GM19438 (cell line): ENCODE measurements at regions not wholly inside any gene's neighbourhood (a gene's known extent, or its start where the extent isn't known, plus 50 kb on each side); places are given as distances from the start of the nearest gene placed in this dataset.
A peak's percentile ranks its signal among the peaks of the same experiment; 100 is the strongest.

Experiments
- ATAC-seq: cut with Tn5 transposase; IDR thresholded peaks from one replicate; pipeline ENCODE4 v1.9.1; 2021; ENCODE audit warnings: low read depth; ENCODE audit not compliant: unreplicated experiment

GRCh38 chr2:30310371-30310770, 79.0 kb downstream of the LBH start:
- no peak for ATAC-seq

GRCh38 chr2:30310955-30311354, 79.6 kb downstream of the LBH start:
- peak; percentile 70 for ATAC-seq

DNA sequence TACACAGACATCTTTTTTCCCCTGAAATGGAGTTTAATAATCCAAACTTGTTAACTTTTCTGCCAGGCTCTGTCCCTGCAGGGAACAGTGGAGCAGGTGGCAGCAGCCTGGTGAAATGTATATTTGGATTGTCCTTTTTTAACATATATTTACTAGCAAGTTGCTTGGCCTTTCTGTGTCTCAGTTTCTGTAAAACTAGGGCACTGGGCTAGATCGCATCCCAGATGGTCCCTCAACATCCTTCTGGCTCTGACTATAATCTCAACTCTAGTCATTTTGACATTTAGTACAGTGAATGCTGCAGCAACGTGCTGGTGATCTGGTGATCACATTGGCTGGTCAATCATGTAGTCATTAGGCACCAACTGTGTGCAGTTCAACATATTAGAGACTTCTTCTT, 80.4 kb downstream of the LBH start:
- no peak for ATAC-seq

GRCh38 chr2:30312916-30313315, 81.6 kb downstream of the LBH start:
- no peak for ATAC-seq

DNA sequence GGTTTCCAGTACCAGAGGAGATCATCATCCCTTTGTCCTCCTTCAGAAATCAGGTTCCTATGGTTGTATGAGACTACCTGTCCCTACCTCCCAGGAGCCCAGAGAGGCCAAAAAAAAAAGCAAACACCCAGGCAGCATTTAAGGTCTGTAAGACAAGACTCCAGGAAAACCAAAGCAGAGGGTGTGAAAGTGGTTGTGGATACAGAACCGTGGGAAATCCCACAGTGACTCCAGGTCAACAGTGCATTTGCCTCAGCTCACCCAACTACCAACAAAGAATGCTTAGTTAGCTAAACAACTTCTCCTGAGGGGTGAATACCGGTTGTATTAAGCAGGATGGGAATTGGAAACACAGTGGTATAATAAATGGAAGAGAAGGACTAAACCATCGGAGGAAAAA, 83.6 kb downstream of the LBH start:
- ATAC-seq = no peak

DNA sequence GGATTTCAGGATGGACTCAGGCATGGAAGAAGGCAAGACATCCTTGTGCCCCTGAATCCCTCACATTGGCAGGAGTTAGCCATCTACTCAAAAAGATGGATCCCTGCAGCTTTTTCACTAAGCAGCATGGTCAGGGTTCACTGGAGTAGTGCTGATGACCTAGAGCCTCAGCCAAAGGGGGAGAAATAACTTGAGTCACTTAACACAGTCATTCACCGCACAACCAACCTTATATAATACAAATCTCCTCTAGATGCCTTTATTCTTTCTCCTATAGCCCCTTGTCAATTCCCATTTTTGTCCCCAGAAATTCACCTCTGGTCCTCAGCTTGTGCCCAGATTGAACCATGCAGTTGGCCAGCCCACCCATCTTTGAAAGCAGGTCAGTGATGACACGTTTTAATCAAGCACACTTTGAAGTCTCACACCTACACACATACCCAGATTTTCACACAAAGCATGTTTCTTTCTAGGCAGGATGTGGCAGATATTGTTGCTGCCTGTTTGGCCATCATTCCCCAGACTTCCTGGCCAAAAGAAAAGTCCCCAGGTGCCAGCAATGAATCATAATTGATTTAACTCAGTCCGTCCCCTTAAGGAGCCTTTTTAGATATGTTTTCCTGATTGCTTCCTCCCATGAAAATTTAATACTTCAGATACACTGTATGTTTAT, 84.2 kb downstream of the LBH start:
- no peak for ATAC-seq

DNA sequence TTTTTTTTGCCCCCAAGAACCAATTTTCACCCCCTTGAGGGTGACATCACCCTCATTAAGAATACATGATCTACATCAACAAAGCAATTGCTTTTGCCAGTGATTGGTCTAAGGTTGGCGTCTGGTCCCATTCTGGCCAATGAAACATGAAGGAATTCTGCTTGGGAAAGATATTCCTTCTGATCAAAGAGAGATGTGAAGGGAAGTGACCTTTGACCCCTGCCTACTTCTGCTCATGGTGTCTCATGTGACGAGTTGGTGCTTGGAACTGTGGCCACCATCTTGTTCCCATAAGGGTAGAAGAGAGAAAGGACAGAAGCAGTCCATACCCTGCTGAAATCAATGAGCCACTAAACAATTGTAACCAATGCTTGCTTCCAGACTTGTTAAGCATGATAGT, 85.1 kb downstream of the LBH start:
- no peak for ATAC-seq

DNA sequence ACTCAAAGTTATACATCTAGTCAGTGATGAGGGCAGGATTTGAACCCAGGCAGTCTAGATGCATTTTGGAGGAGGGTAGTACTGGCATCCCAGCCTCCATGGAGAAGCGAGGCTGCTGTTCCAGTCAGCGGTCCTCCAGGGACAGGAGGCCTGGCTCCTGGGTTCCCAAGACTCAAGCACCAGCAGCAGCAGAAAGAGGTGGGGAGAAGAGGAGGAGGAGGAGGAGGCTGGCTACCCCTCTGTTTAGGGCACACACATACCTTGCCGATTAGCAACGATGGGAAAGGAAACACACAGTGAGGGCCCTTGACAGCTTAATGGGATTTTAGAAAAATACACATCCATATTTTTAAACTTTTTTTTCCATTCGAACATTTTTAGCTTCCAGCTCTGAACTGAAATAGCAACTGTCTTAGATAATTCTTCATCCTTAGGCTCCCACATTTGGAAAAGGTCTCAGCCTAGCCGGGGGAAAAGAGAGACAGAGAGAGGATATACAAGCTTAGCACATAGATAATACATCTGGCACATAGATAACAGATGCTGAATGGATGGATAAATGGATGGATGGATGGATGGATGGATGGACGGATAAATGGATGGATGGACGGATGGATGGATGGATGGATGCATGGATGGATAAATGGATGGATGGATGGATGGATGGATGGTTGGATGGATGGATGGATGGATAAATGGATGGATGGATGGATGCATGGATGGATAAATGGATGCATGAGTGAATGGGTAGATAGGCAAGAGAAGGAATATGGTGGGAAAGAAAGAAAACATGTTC, 87.9 kb downstream of the LBH start:
- ATAC-seq = no peak

DNA sequence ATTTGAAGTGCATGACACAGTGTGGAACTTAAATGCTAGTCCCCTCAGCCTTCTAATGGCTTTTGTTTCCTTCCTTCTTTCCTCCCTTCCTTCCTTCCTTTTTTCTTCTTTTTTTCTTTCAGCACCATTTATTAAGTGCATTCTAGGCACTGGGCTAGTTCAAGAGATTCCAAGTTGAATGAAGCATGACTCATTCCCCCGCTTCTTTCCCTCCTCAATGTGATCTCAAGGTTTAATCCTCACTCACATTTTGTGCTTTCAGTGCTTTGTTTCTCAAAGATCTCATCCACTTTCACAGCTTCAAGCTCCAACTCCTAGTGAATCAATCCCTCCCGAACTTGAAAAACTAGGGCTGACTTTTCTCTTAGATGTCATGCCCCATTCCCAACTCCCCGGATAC, 90.1 kb downstream of the LBH start:
- ATAC-seq = no peak

DNA sequence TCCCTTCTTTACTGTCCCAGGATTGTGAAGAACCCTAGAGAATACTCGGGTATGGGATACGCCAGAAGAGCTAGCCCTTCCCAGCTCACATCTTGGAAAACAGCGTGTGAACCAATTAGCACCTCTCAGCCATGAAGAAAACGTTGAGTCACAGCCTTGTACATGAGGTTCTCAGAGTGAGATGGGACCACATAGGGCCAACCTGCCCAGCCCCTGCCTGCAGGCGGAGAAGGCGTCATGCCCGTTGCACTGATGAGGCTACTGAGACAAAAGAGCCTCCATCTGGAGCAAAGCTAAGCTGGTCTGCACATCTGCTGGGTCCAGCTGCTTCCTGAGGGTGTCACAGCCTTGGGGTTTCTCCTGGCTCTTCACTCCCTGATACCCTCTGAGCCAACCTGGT, 92.2 kb downstream of the LBH start:
- no peak for ATAC-seq

DNA sequence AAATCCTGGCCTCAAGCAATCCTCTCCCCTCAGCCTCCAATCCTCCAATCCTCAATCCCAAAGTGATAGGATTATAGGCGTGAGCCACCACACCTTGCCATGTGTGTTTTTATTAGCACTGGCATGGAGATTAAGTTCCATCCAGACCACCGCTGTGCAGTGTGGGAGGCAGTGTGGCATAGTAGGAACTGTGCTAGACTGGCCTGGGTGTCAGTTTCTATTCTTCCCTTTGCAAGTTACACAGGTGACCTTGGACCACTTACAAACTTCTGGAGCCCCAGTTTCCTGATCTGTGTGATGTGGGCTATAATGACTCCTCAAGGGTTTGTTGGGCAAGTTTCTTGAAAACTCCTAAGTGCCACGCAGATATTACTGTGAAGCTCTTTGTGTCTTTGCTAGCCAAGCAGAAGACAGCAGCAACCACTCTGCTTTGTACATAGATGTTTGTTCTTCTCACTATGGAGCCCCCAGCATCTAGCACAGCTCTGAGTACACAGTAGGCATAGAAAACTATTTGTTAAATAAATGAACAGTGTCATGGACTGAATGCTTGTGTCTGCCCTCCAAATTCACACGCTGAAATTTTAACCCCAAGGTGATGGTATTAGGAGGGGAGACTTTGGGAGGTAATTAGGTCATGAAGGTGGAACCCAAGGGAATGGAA, 93.0 kb downstream of the LBH start:
- no peak for ATAC-seq

GRCh38 chr2:30325600-30326328, 94.4 kb downstream of the LBH start:
- ATAC-seq = no peak

GRCh38 chr2:30326497-30326896, 95.2 kb downstream of the LBH start:
- ATAC-seq = no peak

DNA sequence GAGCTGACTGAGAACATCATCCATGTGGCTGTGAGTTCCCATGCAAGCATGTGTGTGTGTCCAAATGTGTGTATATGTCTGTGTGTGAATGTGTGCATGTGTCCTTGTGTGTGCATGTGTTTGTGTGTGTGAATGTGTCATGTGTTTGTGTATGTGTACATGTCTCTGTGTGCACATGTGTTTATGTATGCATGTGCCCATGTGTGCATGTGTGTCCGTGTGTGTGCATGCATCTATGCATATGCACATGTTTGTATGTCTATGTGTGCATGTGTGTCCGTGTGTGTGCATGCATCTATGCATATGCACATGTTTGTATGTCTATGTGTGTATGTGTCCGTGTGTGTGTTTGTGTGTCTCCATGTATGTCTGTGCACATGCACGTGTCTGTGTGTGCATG, 99.7 kb downstream of the LBH start:
- no peak for ATAC-seq

DNA sequence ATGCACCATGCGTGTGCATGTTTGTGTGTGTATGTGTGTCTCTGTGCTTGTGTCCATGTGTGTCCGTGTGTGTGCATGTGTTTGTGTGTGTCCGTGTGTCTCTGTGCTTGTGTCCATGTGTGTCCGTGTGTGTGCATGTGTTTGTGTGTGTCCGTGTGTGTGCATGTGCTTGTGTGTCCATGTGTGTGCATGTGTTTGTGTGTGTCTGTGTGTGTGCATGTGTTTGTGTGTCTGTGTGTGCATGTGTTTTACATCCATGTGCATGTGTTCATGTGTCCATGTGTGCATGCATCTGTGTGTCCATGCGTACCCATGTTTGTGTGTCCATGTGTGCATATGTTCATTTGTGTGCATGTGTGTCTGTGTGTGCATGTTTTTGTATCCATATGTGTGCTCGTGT, 100.5 kb downstream of the LBH start:
- no peak for ATAC-seq

DNA sequence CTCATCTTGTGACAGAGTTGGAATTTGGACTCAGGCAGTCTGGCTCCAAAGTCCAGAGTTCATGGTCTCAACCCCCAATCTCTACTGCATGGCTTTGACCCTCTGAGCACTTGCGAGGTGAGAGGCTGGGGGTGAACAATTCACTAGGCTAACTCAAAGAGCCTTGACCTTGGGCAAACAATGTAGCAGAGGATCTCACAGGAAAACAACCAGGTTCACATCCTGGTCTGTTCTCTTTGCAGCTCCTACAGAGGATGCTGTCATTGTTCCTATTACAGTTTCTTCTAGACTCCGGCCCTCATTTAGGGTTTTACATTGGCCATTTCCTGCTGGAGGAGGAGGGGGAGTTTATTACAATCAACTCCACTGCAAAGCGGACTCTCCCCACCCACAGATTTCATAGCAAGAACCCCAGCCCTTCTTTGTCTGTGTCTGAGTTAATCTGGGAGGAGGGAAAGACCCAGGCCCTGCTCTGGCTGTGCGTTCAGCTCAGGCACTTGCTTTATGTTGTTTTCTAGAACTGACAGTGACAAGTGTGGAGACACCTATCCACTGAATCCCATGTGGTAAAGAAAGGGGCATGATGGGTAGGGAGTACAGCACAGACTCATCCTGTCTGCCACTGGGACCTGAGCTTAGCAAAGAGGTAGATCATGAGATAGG, 101.6 kb downstream of the LBH start:
- ATAC-seq = no peak

DNA sequence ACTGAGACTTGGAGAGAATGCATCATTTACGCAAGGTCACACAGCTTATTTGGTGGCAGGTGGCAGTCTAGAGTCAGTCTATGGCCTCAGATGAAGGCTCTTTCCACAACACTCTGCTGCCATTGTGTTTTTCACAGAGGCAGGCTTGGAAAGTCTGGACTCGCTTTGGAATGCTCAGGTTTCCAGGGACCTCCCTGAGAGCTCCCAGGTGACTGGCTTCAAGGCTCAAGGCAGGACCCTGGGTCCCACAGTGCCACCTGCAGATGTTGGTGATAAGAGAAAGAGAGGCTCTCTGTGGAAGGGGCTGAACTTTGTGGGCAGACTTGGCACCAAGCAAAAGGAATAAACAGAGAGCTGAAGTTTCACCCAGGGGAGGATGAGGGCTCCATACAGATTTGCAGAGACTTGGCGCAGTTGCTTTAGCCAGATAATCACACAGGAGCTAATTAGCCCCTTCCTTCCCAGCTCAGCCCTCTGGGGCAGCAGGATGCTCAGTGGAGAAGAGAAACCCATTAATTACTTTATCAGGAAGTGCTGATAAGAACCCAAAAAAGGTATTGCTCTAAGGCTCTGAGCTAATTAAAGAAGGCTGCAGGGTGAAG, 103.5 kb downstream of the LBH start:
- no peak for ATAC-seq

DNA sequence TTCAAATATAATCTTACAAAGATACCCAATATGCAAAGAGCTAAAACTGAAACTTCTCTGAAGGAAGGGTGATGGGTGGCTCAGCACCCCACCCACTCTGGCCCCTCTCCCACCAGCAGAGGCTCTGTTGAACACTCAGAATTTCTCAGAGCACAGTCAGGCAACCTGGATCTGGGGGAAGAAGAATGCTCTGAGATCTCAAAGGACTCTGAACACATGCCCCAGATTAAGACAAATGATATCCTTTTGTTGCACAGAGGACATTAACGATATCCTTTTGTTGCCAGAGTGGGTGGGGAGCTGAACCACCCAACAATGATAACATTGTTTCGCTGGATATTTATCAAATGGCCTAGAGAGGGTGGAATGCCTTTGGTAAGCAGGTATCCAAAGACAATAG, 104.8 kb downstream of the LBH start:
- ATAC-seq = no peak

DNA sequence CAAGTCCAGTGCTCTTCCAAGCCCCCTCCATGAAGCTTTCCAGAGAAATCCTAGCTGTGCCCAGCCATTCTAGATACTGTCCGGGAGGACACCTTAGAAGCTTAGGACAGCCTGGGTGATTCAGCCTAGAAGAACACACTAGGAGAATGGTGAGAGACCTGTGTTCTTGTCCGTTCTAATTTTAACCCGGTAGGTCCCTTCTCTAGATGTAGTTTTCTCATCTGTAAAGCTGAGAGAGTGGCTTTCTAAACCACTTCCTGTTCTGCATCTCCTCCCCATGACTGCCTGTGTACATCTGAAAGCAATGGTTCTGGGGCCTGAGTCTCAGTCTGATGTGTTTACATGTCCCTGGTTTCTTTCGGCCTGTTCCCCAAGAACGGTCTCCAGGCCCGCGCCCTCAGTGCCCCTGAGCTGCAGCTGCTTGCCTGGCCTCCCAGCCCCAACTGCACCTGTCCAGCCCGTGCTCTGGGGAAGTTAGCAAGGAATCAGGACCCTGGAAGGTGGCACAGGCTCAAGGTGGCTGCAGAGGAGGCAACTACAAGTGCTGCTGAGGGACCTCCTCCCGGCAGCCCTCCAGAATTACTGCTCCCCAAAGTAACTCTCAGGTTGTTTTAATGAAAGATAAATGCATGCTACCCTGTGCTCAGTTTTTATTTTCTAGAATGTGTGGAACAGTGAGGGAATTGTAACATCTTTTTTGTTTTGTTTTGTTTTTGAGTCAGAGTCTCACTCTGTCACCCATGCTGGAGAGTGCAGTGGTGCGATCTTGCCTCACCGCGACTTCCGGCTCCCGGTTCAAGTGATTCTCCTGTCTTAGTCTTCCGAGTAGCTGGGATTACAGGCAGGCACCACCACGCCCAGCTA, 105.9 kb downstream of the LBH start:
- ATAC-seq = peak; percentile 84
